GM06990 (cell line): ENCODE measurements at regions not wholly inside any gene's neighbourhood (a gene's known extent, or its start where the extent isn't known, plus 50 kb on each side); places are given as distances from the start of the nearest gene placed in this dataset.
"Not testable (repeated sequence)": the region's sequence is repeated elsewhere in the genome, so short reads cannot be mapped to it uniquely, and the experiment has no call there.

Experiments used
- DNase-seq: peaks from one replicate; pipeline ENCODE4 v3.0.0-alpha.2; 2011; ENCODE audit not compliant: insufficient read length; ENCODE audit errors: extremely low read depth
- H3K27me3 ChIP-seq: replicated peaks from 2 replicates; pipeline ENCODE4 v1.6.0; 2011; ENCODE audit warnings: low read length; ENCODE audit not compliant: control insufficient read depth, insufficient read depth
- H3K36me3 ChIP-seq: 2 replicates; pipeline ENCODE4 v1.5.1; 2011; ENCODE audit warnings: low read length; ENCODE audit not compliant: control insufficient read depth, insufficient read depth
- H3K4me3 ChIP-seq: replicated peaks from 2 replicates; pipeline ENCODE4 v1.5.1; 2011; ENCODE audit warnings: low read depth, mild to moderate bottlenecking, control low read depth, low read length
- CTCF ChIP-seq: IDR thresholded peaks from 2 replicates; pipeline ENCODE4 v1.5.1; 2011; ENCODE audit warnings: low read length, control low read depth, mild to moderate bottlenecking, inconsistent platforms; ENCODE audit not compliant: insufficient read depth, poor library complexity, severe bottlenecking

GRCh38 chr11:57901278-57901677 is 122.4 kb upstream of the OR9Q1 start:
- no peak for DNase-seq
- H3K4me3 ChIP-seq: no peak overlapping the region
- H3K27me3 ChIP-seq: no peaks in the 10 kb centered on the region
- no peaks in the 10 kb centered on the region for H3K36me3 ChIP-seq
- TF ChIP-seq CTCF: no peak

- TF ChIP-seq CTCF: no peak
- no peak for DNase-seq
- Histone ChIP-seq H3K4me3 (no peak overlapping the region), H3K27me3 (no peaks in the 10 kb centered on the region), H3K36me3 (no peaks in the 10 kb centered on the region)
Observed at GRCh38 chr11:57901756-57902155, 121.9 kb upstream of the OR9Q1 start.

GRCh38 chr11:57903011-57903410 is 120.7 kb upstream of the OR9Q1 start:
- no peak overlapping the region for H3K4me3 ChIP-seq
- no peak for TF ChIP-seq CTCF
- no peak for DNase-seq
- no peaks in the 10 kb centered on the region for H3K27me3 ChIP-seq
- H3K36me3 ChIP-seq: no peaks in the 10 kb centered on the region

GRCh38 chr11:57903441-57904123 is 120.1 kb upstream of the OR9Q1 start:
- peak; percentile 25 for DNase-seq
- no peak for TF ChIP-seq CTCF
- Histone ChIP-seq H3K4me3 (no peak overlapping the region), H3K36me3 (no peaks in the 10 kb centered on the region), H3K27me3 (no peaks in the 10 kb centered on the region)

GRCh38 chr11:57904376-57904775 is 119.3 kb upstream of the OR9Q1 start:
- no peak for DNase-seq
- no peak for TF ChIP-seq CTCF
- H3K4me3 ChIP-seq: no peak overlapping the region
- H3K27me3 ChIP-seq: no peaks in the 10 kb centered on the region
- H3K36me3 ChIP-seq: no peaks in the 10 kb centered on the region

- Histone ChIP-seq H3K27me3 (no peaks in the 10 kb centered on the region), H3K4me3 (no peak overlapping the region), H3K36me3 (no peaks in the 10 kb centered on the region)
- DNase-seq: no peak
- TF ChIP-seq CTCF: no peak
Observed at GRCh38 chr11:57905439-57905838, 118.2 kb upstream of the OR9Q1 start.

GRCh38 chr11:57908399-57908798 is 115.3 kb upstream of the OR9Q1 start:
- H3K36me3 ChIP-seq, H3K4me3 ChIP-seq, H3K27me3 ChIP-seq: not testable (repeated sequence)

GRCh38 chr11:57911522-57911921 is 112.2 kb upstream of the OR9Q1 start:
- H3K27me3 ChIP-seq: not testable (repeated sequence)

More at GRCh38 chr11:57908399-57908798, 115.3 kb upstream of the OR9Q1 start:
- not testable (repeated sequence) for DNase-seq

More at GRCh38 chr11:57911522-57911921, 112.2 kb upstream of the OR9Q1 start:
- not testable (repeated sequence) for DNase-seq, H3K4me3 ChIP-seq, H3K36me3 ChIP-seq
